Omental fat pad (tissue), 3 donors: ENCODE measurements at regions not wholly inside any gene's neighbourhood (a gene's known extent, or its start where the extent isn't known, plus 50 kb on each side); places are given as distances from the start of the nearest gene placed in this dataset.
"Not testable (repeated sequence)": the region's sequence is repeated elsewhere in the genome, so short reads cannot be mapped to it uniquely, and the experiment has no call there.

Experiments used
- ATAC-seq: fragments of 150-250 bp; one replicate; pipeline ENCODE4 v1.9.1; 2016; ENCODE audit warnings: mild to moderate bottlenecking, moderate library complexity; ENCODE audit not compliant: low FRiP score
- DNase-seq: peaks from one replicate; pipeline ENCODE4 v3.0.0-alpha.2; 2019; ENCODE audit warnings: low spot score
- CTCF ChIP-seq, 3 donors: fragments of 450-650 bp; IDR thresholded peaks; one replicate each; pipeline ENCODE4 v1.5.1; 2016 to 2017; ENCODE audit warnings: antibody characterized with exemption in 3 of 3, mild to moderate bottlenecking in 3 of 3, moderate library complexity in 2 of 3

GRCh38 chr1:192512426-192513162, 63.0 kb upstream of the RGS1 start:
- DNase-seq, result no peak
- ATAC-seq, result no peak

GRCh38 chr1:192513196-192513595, 62.4 kb upstream of the RGS1 start:
- no peak for DNase-seq
- ATAC-seq, result no peak
- TF ChIP-seq CTCF (IDR thresholded peaks at IDR 0.05), result no peak

More at GRCh38 chr1:192512426-192513162, 63.0 kb upstream of the RGS1 start:
- no peak for TF ChIP-seq CTCF (IDR thresholded peaks at IDR 0.05)

- ATAC-seq (no peak), DNase-seq (no peak)
- TF ChIP-seq CTCF (IDR thresholded peaks at IDR 0.05), result no peak
These were observed 61.9 kb upstream of the RGS1 start for GRCh38 chr1:192513697-192514096.

- no peak for DNase-seq
- no peak for TF ChIP-seq CTCF (IDR thresholded peaks at IDR 0.05)
- no peak for ATAC-seq
These were observed 58.7 kb upstream of the RGS1 start for GRCh38 chr1:192516776-192517297.

- not testable (repeated sequence) for DNase-seq, ATAC-seq
These were observed 57.7 kb upstream of the RGS1 start for GRCh38 chr1:192517716-192518355.

GRCh38 chr1:192518700-192519099, 56.9 kb upstream of the RGS1 start:
- TF ChIP-seq CTCF (IDR thresholded peaks at IDR 0.05), result no peak
- ATAC-seq, result no peak

GRCh38 chr1:192521734-192522133, 53.8 kb upstream of the RGS1 start:
- no peak for DNase-seq
- no peak for ATAC-seq
- no peak for TF ChIP-seq CTCF (IDR thresholded peaks at IDR 0.05)

More at GRCh38 chr1:192518700-192519099, 56.9 kb upstream of the RGS1 start:
- DNase-seq, result no peak
